IPS-15b (cell line): ENCODE measurements at regions not wholly inside any gene's neighbourhood (a gene's known extent, or its start where the extent isn't known, plus 50 kb on each side); places are given as distances from the start of the nearest gene placed in this dataset.

Experiments
- H3K27me3 ChIP-seq: one replicate; pipeline ENCODE4 v1.6.1; 2013; ENCODE audit warnings: low read length; ENCODE audit not compliant: control insufficient read depth, insufficient read depth
- H3K36me3 ChIP-seq: one replicate; pipeline ENCODE4 v1.6.1; 2013; ENCODE audit warnings: low read length; ENCODE audit not compliant: control insufficient read depth, insufficient read depth
- H3K4me1 ChIP-seq: one replicate; pipeline ENCODE4 v1.6.1; 2013; ENCODE audit warnings: mild to moderate bottlenecking, low read length; ENCODE audit not compliant: control insufficient read depth, insufficient read depth
- H3K4me3 ChIP-seq: one replicate; pipeline ENCODE4 v1.5.1; 2013; ENCODE audit warnings: low read depth, low read length
- H3K9ac ChIP-seq: one replicate; pipeline ENCODE4 v1.6.1; 2013; ENCODE audit warnings: low read depth, mild to moderate bottlenecking, low read length
- H3K9me3 ChIP-seq: one replicate; pipeline ENCODE4 v1.6.1; 2013; ENCODE audit warnings: mild to moderate bottlenecking, low read length; ENCODE audit not compliant: control insufficient read depth, insufficient read depth

- no peak overlapping the region for H3K4me3 ChIP-seq
- H3K9ac ChIP-seq: no peak overlapping the region
- H3K4me1 ChIP-seq: peaks cover 19% of the 10 kb centered on the region
- no peaks in the 10 kb centered on the region for H3K27me3 ChIP-seq
- no peaks in the 10 kb centered on the region for H3K9me3 ChIP-seq
- no peaks in the 10 kb centered on the region for H3K36me3 ChIP-seq
Observed at GRCh38 chr3:117788506-117788905, 1078.9 kb downstream of the TUSC7 start.

DNA sequence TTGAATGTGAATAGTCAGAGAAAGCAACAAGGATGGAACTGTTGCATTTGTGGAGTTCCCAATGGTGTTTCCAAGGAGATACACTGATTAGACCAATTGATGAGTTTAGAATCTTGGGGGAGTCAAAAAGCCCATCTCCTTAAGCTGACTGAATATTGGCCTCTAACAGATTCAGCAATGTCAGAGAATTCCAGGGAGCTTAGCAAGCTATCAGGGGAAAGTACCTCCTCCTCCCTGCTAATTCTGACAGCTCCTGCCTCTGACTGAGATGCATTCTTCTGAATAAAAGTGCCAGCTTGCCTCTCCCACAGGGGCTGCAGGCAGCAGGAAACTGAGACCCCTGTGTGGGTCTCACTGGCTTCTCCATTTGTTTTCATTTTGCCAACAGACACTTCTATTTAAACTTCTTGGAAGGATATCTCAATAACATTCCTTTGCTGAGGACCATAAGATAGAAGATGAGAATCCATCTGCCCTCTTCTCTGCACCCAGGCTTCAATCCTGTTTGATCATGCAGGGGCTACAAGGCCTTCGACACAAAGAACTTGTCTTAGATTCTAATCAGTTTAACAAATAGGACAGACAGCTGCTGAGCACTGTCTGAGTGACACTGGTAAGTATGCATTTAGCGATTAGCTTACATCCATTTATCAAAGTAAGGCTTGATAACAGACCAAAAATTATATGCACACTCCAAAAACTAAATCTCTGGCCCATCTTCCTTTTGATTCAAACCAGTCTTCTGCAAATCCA is 1080.8 kb downstream of the TUSC7 start:
- Histone ChIP-seq H3K27me3 (no peaks in the 10 kb centered on the region), H3K9ac (no peak overlapping the region), H3K4me1 (peaks cover 19% of the 10 kb centered on the region), H3K36me3 (no peaks in the 10 kb centered on the region), H3K9me3 (no peaks in the 10 kb centered on the region), H3K4me3 (no peak overlapping the region)

DNA sequence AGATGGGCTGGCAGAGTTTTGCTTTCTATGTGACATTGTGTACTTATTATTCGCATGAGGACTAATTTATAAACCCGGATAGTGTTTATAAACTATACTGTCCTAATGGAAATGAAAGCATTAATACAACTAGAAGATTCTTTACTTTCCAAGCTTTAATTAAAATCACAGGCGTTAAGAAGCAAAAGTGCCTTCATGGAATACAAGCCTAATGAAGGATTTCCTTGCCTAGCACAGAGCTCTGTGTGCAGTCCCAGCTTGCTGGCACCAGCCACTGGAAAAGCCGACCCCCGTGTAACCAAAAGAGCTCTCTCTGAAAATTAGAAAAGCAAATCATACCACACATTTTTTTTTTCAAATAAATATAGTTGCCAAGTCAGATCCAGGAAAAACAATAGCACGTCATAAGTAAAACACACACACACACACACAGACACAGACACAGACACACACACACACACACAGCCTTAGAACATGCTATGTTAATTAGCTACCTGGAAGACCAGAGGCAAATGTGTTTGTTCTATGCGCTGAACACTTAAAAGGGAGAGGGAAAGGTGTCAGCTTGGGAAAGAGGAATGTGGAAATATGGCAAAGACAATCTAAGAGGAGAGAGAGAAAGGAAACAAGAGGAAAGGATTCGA is 1084.2 kb downstream of the TUSC7 start:
- Histone ChIP-seq H3K4me1 (peaks cover 10% of the 10 kb centered on the region), H3K36me3 (no peaks in the 10 kb centered on the region), H3K27me3 (no peaks in the 10 kb centered on the region), H3K9ac (no peak overlapping the region), H3K9me3 (no peaks in the 10 kb centered on the region), H3K4me3 (no peak overlapping the region)

- H3K4me1 ChIP-seq: peaks cover 2% of the 10 kb centered on the region
- H3K4me3 ChIP-seq: no peak overlapping the region
- no peaks in the 10 kb centered on the region for H3K27me3 ChIP-seq
- H3K9me3 ChIP-seq: no peaks in the 10 kb centered on the region
- H3K9ac ChIP-seq: no peak overlapping the region
- H3K36me3 ChIP-seq: no peaks in the 10 kb centered on the region
Observed at GRCh38 chr3:117798221-117798620, 1088.6 kb downstream of the TUSC7 start.

- peaks cover 2% of the 10 kb centered on the region for H3K4me1 ChIP-seq
- no peaks in the 10 kb centered on the region for H3K9me3 ChIP-seq
- H3K9ac ChIP-seq: no peak overlapping the region
- H3K36me3 ChIP-seq: no peaks in the 10 kb centered on the region
- no peak overlapping the region for H3K4me3 ChIP-seq
- no peaks in the 10 kb centered on the region for H3K27me3 ChIP-seq
Observed at GRCh38 chr3:117798687-117799386, 1089.3 kb downstream of the TUSC7 start.

DNA sequence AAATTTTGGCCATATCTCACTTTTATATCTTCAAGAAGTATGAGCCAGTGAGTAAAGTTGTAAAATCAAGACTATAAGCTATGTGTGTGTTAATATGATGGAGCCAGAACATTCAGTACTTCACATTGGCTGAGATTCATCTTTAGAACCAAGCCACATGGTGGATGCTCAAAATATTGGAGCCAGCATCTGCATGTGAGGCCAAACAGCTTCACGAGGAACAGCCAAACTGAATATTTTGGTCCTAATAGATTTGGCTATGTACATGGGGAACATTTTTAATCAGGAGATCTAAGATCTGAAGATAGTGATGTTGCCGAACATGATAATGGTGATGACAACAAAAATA is 1089.8 kb downstream of the TUSC7 start:
- no peak overlapping the region for H3K4me3 ChIP-seq
- peaks cover 2% of the 10 kb centered on the region for H3K4me1 ChIP-seq
- no peaks in the 10 kb centered on the region for H3K9me3 ChIP-seq
- H3K36me3 ChIP-seq: no peaks in the 10 kb centered on the region
- H3K9ac ChIP-seq: no peak overlapping the region
- no peaks in the 10 kb centered on the region for H3K27me3 ChIP-seq

DNA sequence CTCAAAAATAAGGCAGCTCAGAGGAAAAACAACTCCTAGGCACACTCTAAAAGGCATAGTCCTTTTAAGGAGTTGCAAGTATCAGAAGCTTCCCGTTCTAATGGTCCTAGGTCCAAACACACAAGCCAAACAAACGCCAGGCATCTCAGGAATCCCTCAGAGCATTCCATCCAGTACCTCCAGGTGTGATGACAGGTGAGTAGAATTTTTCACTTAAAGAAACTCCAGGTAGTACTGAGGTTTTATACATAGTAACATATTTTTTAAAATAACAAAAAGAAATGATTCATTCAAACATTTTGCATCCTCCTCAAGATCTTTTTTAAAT is 1092.3 kb downstream of the TUSC7 start:
- Histone ChIP-seq H3K4me3 (no peak overlapping the region), H3K36me3 (no peaks in the 10 kb centered on the region), H3K9ac (no peak overlapping the region), H3K27me3 (no peaks in the 10 kb centered on the region), H3K9me3 (no peaks in the 10 kb centered on the region), H3K4me1 (peaks cover 2% of the 10 kb centered on the region)

GRCh38 chr3:117809186-117810081 is 1099.9 kb downstream of the TUSC7 start:
- no peak overlapping the region for H3K4me3 ChIP-seq
- H3K9me3 ChIP-seq: no peaks in the 10 kb centered on the region
- H3K9ac ChIP-seq: no peak overlapping the region
- no peaks in the 10 kb centered on the region for H3K27me3 ChIP-seq
- no peaks in the 10 kb centered on the region for H3K4me1 ChIP-seq
- H3K36me3 ChIP-seq: no peaks in the 10 kb centered on the region

- no peaks in the 10 kb centered on the region for H3K27me3 ChIP-seq
- H3K36me3 ChIP-seq: no peaks in the 10 kb centered on the region
- no peak overlapping the region for H3K9ac ChIP-seq
- H3K4me3 ChIP-seq: no peak overlapping the region
- no peaks in the 10 kb centered on the region for H3K4me1 ChIP-seq
- H3K9me3 ChIP-seq: no peaks in the 10 kb centered on the region
Observed at GRCh38 chr3:117811786-117812185, 1102.2 kb downstream of the TUSC7 start.

- H3K9me3 ChIP-seq: no peaks in the 10 kb centered on the region
- no peaks in the 10 kb centered on the region for H3K36me3 ChIP-seq
- H3K4me1 ChIP-seq: no peaks in the 10 kb centered on the region
- no peak overlapping the region for H3K4me3 ChIP-seq
- H3K9ac ChIP-seq: no peak overlapping the region
- no peaks in the 10 kb centered on the region for H3K27me3 ChIP-seq
Observed at GRCh38 chr3:117814975-117815374, 1105.4 kb downstream of the TUSC7 start.

DNA sequence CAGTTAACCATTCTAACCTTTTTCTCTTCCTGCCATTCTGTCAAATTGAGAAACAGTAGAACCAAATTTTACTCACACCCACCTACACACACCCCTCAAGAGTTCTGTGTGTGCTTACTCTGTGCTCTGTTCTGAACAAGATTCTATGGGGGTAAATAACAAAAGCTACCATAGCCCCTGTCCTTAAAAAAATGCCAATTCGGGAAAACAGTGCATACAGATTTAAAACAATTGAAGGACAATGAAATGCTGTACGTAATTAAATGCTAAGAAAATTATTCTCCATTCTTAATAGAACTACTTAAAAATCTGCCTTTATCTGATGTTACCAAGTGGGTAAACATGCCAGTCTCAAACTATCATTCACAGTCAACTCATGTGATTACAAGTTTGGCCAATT is 1107.5 kb downstream of the TUSC7 start:
- no peaks in the 10 kb centered on the region for H3K4me1 ChIP-seq
- no peaks in the 10 kb centered on the region for H3K36me3 ChIP-seq
- no peaks in the 10 kb centered on the region for H3K27me3 ChIP-seq
- no peaks in the 10 kb centered on the region for H3K9me3 ChIP-seq
- no peak overlapping the region for H3K4me3 ChIP-seq
- H3K9ac ChIP-seq: no peak overlapping the region
